Upper lobe of left lung (tissue), 4 donors: ENCODE measurements at regions not wholly inside any gene's neighbourhood (a gene's known extent, or its start where the extent isn't known, plus 50 kb on each side); places are given as distances from the start of the nearest gene placed in this dataset.

Experiments used
- CTCF ChIP-seq, 6 experiments: fragments of 450-650 bp in 4 of 6; fragments of 200-600 bp in 2 of 6; sonication (generic) in 2 of 6; IDR thresholded peaks; one replicate each; pipeline ENCODE4 v1.5.1; 2016 to 2019; ENCODE audit warnings: antibody characterized with exemption in 6 of 6
- EP300 ChIP-seq, 4 donors: sonication (generic); formaldehyde crosslinking; IDR thresholded peaks; one replicate each; pipeline ENCODE4 v1.5.1; 2017; ENCODE audit warnings: antibody characterized with exemption in 4 of 4, control low read depth in 2 of 4
- POLR2A ChIP-seq, 4 donors: fragments of 450-650 bp; IDR thresholded peaks; one replicate each; pipeline ENCODE4 v1.5.1; 2016 to 2017; ENCODE audit warnings: antibody characterized with exemption in 4 of 4, mild to moderate bottlenecking in 2 of 4
- POLR2AphosphoS5 ChIP-seq, 2 donors: sonication (generic); formaldehyde crosslinking; IDR thresholded peaks; one replicate each; pipeline ENCODE4 v1.5.1; 2017; ENCODE audit warnings: antibody characterized with exemption in 2 of 2

- TF ChIP-seq CTCF (IDR thresholded peaks at IDR 0.05) (no peak), POLR2AphosphoS5 (IDR thresholded peaks at IDR 0.05) (no peak), POLR2A (IDR thresholded peaks at IDR 0.05) (no peak), EP300 (IDR thresholded peaks at IDR 0.05) (no peak)
These were observed 1116.5 kb upstream of the TMEM132C start for GRCh38 chr12:127150479-127150878.
